ENCODE measurements at regions not wholly inside any gene's neighbourhood (a gene's known extent, or its start where the extent isn't known, plus 50 kb on each side); places are given as distances from the start of the nearest gene placed in this dataset.

DNA sequence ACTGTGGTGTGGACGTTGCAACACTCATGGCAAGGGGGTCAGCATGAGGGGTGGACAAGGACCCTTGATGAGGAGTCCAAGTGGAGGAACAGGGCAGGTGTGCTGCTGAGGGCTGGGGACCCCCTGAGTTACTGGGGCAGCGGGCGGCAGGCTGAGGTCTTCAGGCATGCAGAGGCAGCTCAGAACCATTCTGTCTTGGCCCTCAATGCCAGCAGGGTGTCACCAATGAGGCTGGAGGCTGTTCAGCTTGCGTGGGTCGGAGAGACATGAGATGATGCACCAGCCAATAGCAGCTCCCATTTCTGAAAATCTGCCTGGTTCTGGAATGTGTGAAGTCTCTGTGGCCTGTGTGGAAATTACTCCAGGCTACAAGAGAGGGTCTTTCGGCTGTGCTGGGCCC is 105.4 kb downstream of the INHBB start:
- TF ChIP-seq, protein P1, sequence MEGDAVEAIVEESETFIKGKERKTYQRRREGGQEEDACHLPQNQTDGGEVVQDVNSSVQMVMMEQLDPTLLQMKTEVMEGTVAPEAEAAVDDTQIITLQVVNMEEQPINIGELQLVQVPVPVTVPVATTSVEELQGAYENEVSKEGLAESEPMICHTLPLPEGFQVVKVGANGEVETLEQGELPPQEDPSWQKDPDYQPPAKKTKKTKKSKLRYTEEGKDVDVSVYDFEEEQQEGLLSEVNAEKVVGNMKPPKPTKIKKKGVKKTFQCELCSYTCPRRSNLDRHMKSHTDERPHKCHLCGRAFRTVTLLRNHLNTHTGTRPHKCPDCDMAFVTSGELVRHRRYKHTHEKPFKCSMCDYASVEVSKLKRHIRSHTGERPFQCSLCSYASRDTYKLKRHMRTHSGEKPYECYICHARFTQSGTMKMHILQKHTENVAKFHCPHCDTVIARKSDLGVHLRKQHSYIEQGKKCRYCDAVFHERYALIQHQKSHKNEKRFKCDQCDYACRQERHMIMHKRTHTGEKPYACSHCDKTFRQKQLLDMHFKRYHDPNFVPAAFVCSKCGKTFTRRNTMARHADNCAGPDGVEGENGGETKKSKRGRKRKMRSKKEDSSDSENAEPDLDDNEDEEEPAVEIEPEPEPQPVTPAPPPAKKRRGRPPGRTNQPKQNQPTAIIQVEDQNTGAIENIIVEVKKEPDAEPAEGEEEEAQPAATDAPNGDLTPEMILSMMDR (IDR thresholded peaks at IDR 0.05), result no peak
- no peak for TF ChIP-seq POLR2A (IDR thresholded peaks at IDR 0.05)
